ENCODE measurements at regions not wholly inside any gene's neighbourhood (a gene's known extent, or its start where the extent isn't known, plus 50 kb on each side); places are given as distances from the start of the nearest gene placed in this dataset.

- no peak for DNase-seq (ENCODE audit: low read depth)
These were observed 612.8 kb downstream of the CSNK1G3 start for GRCh38 chr5:124124711-124125229.

DNA sequence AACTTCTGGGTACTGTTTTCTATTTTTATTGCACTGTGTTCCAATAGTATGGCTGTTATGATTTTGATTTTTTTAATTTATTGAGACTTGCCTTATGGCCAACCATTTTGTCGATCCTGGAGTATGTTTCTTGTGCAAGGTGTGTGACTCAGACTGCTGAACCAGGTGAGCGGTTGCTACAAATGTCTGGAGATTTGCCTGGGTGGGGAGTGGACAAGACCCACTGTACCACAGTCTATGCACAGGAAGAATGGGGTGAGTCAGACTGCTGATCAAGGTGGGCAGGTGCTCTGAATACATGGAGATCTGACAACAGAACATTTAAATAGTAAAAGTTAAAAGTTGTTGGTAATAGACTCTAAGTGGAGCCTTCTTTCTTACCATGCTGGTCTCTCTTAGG is 609.2 kb downstream of the CSNK1G3 start:
- no peak for DNase-seq (ENCODE audit: low read depth)

- DNase-seq (ENCODE audit: low read depth): no peak
These were observed 602.9 kb downstream of the CSNK1G3 start for GRCh38 chr5:124114911-124115310.

GRCh38 chr5:124111886-124112285 is 599.9 kb downstream of the CSNK1G3 start:
- peak; percentile 3 for DNase-seq (ENCODE audit: low read depth)

DNA sequence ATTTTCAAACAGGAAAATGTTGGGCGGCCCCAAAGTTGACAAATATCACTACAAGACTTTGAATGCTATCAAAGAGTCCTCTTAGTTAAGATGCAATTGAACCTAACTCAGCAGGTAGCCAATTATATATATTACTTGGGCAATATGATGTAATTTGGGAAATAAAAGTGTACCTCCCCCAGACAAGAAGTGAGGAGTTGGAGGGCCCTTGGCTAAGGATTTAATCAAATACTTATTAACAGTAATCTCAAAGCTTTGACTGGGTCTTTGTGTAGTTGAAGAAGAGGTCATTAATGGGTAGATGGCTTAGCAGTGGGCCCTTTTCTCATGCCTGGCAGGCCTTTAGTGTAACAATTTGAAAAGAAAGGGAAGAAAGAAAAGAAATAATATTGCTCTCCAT is 599.0 kb downstream of the CSNK1G3 start:
- no peak for DNase-seq (ENCODE audit: low read depth)

DNA sequence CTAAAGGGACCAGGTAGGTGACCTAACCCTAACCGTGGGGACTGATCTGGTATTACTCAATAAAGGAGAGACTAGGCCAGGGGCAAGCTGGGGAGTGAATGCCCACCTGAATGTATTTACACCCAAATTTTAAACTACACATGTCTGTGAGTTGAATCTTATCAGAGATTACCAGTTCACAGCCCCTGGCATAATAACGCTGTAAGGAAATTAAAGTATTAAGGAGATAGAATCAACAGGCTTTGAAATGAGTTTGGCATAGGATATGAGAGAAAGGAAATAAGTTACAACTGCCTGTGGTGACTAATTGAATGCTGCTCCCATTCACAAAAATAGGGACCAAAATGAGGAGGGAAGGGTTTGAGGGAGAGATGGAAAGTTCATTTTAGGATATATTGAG is 593.3 kb downstream of the CSNK1G3 start:
- no peak for DNase-seq (ENCODE audit: low read depth)

DNA sequence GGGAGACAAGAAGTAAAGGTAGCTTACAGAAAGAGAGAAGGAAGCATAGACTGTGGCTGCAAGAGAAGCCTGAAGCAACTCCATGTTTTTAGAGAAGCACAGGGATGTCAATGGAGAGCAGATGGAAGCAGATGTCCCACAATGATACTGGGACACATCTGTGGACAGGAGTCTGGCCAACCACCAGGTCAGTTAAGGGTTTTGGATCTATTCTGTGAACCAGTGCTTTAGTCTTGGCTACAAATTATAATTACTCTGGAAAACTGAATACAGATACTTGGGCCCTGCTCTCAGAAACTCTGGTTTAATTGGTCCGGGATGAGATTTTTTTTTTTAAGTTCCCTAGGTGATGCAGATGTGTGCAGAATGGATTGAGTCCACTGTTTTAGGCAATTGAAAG is 592.8 kb downstream of the CSNK1G3 start:
- no peak for DNase-seq (ENCODE audit: low read depth)

DNA sequence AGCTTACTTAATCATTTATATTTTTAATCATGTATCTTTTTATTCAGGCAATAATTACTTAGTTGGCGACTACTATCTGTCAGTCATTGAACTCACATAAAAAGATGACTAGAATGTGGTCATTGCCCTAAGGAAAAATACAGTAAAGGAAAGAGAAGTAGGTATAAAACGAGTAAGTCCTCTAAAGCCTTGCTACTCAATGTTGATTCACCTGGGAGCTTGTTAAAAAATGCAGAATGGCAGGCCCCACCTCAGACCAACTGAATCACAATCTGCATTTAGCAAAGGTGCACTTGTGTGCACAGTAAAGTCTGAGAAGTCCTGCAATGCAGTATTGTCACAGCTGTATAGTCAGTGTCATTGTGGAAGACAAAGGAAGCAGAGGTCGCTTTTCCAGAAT is 592.4 kb downstream of the CSNK1G3 start:
- DNase-seq (ENCODE audit: low read depth): no peak

GRCh38 chr5:124103671-124104070 is 591.7 kb downstream of the CSNK1G3 start:
- peak; percentile 85 for DNase-seq (ENCODE audit: low read depth)

- DNase-seq (ENCODE audit: low read depth): peak; percentile 51
These were observed 591.1 kb downstream of the CSNK1G3 start for GRCh38 chr5:124103056-124103455.

GRCh38 chr5:124102486-124102885 is 590.5 kb downstream of the CSNK1G3 start:
- DNase-seq (ENCODE audit: low read depth): peak; percentile 65

DNA sequence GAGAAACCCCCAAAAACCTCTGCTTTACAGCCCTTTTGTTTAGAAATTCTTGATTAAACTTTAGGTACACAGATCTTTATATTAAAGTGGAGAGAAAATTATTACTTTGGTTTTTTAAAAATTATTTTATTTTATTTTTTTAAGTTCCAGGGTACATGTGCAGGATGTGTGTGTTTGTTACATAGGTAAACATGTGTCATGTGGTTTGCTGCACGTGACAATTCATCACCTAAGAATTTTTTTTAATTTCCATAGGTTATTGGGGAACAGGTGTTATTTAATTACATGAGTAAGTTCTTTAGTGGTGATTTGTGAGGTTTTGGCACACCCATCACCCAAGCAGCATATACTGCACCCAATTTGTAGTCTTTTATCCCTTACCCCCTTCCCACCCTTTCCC is 581.7 kb downstream of the CSNK1G3 start:
- DNase-seq (ENCODE audit: low read depth): no peak

DNA sequence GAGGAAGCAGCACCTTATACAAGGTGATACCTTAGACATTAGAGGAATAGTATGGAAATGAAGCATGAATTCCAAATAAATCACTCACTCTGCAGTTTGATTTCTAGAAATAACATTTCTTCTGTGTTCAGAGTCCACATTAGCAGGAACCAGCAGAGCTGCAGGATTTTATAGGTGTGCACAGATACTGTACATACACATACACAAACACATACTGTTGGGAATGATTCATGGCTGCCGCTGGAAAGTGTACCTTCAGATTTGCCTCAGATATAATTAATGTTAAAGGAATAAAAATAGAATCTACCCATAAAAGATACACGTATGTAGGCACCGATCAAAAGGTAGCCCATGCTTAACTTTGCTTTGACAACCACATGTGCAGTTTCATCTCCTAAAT is 578.1 kb downstream of the CSNK1G3 start:
- no peak for DNase-seq (ENCODE audit: low read depth)

- DNase-seq (ENCODE audit: low read depth): no peak
These were observed 577.6 kb downstream of the CSNK1G3 start for GRCh38 chr5:124089578-124089977.

DNA sequence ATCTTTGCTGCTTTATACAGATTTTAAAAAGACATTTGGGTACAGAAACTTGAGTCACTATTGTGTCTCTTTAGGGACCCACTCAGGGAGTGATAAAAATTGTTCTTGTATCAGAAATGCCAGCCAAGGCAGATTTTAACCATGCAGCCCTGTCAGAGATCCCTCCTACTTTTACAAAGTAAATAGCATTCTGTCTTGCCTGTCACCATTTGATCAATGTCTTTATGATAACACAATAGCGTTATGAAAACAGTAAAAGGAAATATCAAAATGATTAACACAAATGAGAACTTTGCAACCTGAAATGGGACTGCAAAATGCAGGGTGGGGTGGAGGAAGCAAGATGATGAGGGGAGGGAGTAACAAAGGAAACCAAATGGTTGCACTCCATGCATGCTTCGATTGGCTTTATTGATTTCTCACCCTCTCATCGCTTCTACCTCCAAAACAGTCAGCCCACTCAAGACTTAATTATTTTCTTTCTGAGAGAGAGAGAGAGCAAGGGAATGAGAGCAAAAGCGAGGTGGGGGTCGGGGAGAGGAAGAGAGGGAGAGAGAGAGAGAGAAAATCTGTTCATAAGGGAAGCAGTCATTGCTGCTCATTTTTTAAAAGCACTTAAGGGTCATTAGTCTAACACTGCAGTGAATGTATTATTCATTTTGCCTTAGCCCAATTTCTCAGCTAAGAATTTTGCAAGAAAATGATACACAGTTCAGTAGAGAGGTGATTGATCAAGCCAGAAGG is 576.5 kb downstream of the CSNK1G3 start:
- DNase-seq (ENCODE audit: low read depth): no peak

DNA sequence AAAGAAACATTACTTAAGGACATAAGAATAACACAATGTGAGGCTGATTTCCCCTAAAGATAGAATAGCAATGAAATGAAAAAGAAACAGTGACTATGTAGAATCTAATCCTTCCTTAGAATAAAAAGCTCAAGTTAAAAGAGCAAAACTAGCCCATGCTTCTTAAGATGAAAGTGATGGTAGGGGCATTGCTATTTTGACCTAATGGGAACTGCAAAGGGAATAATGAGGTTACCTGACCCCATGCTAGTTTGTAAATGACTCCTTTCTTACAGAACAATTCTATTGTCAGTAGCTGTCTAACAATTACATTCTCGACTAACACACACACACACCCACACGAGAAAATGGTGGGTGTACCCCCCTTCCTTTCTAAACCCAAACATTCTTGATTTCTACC is 575.8 kb downstream of the CSNK1G3 start:
- DNase-seq (ENCODE audit: low read depth): no peak

DNA sequence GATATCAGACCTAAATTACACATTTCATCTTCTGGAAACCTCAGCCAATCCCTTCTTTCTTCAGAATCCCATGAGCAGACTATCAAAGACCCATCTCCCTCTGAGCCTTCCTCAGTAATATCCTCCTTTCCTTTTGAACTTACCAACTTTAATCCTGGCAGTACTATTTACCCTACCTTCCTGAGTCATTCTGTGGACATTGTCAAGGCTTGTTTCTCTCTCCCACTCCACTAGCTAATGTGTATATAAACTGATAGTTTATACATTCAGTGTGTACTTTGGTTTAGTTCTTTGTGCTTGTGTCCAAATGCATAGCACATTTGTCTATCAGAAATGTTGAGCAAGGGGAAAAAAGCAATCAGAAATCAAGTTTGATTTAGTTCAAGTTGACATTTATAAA is 568.3 kb downstream of the CSNK1G3 start:
- no peak for DNase-seq (ENCODE audit: low read depth)

DNA sequence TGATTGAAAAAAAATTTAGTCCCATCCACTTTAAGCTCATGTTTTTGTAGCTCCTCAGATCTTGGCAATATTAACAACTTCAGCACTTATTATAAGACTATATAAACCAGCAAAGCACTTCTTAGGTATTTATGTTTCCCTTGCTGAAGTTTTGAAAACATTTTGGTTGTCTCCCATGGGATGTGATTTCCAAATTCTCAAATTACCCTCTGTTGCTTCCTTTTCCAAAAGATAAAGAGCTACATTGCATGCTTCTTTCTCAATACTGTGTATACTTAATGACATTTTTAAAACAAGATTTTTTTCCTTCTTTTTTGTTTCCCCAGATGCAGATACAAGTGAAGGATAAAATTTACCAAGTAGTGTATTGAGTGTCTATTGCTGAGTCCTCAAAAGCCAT is 567.1 kb downstream of the CSNK1G3 start:
- DNase-seq (ENCODE audit: low read depth): no peak

DNA sequence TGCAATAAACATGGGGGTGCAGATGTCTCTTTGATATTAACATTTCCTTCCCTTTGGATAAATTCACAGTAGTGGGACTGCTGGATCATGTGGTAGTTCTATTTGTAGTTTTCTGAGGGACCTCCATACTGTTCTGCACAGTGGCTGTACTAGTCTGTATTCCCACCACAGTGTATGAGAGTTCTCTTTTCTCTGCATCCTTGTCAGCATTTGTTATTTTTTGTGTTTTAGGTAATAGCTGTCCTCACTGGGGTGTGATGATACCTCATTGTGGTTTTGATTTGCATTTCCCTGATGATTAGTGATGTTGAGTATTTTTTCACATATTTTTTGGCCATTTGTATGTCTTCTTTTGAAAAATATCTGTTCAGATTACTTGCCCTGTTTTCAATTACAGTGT is 562.5 kb downstream of the CSNK1G3 start:
- DNase-seq (ENCODE audit: low read depth): no peak

- DNase-seq (ENCODE audit: low read depth): no peak
These were observed 560.6 kb downstream of the CSNK1G3 start for GRCh38 chr5:124072570-124072969.

DNA sequence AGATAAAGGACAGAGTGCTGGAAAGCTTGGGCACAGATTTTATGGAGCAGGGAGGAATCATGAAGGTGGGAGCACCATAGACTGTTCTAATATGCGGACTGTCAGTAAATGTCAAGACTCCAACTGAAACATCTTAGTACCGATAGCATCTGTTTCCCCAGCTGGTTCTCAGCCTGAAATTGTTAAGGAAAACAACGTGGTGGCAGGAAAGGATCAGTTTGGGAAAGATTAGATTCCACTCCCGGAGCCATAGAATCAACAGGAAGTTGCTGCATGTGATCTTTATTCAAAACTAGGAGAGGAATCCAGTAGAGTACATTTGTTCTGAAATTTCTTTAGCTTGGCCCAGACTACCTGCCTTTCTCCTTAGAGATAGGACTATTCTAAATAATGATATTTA is 559.1 kb downstream of the CSNK1G3 start:
- DNase-seq (ENCODE audit: low read depth): no peak

DNA sequence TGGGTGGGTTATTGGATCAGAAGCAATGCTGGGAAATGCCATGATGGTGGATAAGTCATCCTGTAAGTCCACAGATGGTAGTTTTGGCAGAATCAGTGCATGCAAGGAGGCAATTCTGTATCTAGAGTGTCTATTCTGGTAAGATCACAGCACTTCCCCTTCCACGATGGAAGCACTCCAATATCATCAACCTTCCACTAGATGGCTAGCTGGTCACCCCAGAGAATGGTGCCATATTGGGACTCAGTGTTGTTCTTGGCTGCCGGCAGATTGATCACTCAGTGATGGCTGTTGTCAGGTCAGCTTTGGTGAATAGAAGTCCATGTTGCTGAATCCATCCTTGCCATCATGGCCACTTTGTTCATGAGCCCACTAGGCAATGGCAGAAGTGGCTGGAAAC is 553.5 kb downstream of the CSNK1G3 start:
- DNase-seq (ENCODE audit: low read depth): peak; percentile 18

- DNase-seq (ENCODE audit: low read depth): peak; percentile 14
These were observed 553.0 kb downstream of the CSNK1G3 start for GRCh38 chr5:124064956-124065355.

DNA sequence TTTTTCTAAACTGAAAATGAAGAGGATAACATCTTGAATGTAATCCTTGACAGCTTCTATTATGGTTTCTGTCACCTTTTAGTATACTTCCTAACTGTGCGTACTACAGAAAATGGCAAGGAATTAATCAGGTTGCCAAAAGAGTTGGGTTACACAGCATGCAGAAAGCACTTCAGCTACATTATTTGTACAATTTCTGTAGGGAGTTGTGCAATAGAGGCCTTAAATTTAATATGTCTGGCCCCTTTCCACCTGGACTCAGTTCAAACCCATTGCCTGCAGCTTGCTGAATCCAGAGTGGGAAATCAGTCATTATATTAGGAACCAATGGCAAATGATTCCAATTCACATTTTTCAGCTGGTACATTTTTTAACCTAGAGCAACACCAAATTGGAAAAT is 549.7 kb downstream of the CSNK1G3 start:
- peak; percentile 25 for DNase-seq (ENCODE audit: low read depth)
